ENCODE measurements at regions not wholly inside any gene's neighbourhood (a gene's known extent, or its start where the extent isn't known, plus 50 kb on each side); places are given as distances from the start of the nearest gene placed in this dataset.
"Not testable (repeated sequence)": the region's sequence is repeated elsewhere in the genome, so short reads cannot be mapped to it uniquely, and the experiment has no call there.

DNA sequence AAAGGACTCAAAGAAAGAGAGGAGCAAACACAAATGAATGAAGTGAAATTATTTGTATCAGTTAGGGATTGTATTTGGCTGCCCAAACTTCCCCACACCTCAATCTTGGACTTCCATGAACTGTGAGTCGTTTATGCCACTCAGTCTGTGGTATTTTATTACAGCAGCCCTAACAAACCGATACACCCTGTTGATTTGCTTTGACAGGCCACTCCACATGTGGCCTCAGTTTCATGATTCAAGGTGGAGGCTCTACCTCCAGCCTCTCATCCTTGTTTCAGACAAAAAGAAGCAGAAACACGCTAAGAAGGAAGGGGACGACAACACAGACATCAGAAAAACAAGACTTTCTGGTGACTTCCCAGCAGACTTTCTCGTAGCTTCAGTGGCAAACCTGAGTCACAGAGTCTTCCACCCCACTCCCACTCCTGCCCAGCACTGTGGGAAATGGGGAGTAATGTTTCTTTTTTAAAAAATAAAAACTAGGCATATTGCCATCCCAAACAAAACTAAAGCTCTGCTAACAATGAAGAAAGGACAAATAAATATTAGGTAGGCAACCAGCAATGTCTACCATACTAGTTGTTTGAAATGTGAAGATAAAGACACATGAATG is 52.2 kb upstream of the ABCA1 start:
- DNase-seq (ENCODE audit: low read depth), result no peak

DNA sequence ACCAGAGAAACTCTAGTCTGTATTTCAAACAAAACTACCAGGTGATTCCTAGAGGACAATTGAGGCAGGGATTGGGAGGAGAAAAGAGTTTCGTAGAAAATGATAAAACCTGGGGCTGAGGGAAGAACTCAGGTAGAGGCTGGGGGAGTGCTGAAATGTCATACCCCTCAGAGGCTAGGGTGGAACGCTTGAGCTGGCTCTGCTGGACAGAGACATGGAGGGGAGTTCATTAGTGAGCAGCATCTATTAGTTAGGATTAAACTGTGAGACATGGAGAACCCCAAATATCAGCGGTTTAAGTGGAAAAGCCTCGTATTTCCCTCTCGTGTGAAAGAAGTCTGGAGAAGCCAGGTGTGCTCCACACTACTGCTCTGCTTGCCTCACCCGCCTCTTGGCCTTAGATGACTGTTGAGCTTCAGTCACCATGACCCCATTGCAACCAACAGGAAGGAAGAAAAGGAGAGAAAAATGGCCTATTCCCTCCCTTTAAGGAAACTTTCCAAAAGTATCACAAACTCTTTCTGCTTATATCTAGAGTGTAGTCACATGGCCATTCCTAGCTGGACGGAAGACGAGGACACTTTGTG is 53.7 kb upstream of the ABCA1 start:
- no peak for DNase-seq (ENCODE audit: low read depth)

DNA sequence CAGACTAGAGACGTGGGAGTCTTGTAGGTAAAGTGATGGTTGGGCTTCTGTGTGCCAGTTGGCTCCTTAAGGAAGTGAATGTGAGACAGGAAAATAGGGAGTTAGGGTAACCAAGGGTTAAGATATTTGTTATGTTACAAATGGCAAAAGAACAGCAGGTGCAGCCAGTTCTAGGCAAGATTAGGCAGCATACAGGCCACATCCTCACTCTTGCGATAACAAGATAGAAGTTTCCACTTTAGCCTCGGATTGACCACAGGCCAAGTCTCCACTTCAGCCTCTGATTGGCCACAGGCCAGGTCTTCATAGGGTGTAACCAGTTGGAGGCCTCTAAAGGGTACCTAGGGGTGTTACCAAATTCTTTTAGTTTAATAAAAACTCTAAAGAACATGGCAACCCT is 54.6 kb upstream of the ABCA1 start:
- no peak for DNase-seq (ENCODE audit: low read depth)

DNA sequence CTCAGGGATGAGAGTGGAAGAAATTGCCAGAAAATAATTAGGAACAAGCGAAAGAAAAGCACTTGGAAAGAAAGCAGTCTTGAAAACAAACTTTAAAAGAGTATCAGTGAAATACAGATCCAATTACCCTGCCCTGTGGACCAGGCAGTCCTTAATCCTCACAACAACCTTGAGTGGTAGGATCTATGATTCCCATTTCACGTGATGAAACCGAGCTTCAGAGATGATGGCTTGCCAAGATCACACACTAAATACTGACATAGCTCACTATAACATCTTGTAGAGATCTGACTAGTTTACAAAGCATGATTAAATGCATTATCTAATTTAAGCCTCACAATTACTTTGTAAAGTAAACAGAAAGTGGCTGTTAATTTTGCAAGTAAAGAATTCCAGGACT is 55.5 kb upstream of the ABCA1 start:
- DNase-seq (ENCODE audit: low read depth), result no peak

DNA sequence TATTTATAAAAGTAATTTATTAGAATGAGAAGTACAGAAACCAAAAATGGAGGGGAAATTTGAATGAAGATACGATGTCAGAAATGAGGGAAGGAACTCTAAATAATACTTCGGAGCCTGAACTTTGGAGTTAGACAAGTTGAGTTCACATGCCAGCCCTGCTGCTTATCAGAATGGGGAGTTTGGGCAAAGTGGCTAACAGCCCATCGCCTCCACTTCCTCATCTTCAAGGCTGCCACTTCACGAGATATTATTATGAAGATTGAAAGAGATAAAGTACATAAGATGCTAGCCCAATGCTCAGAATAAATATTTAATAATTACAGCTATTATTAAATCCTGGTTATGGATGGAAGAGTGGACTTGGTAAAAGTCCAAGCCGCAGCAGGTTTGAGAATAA is 56.2 kb upstream of the ABCA1 start:
- no peak for DNase-seq (ENCODE audit: low read depth)

DNA sequence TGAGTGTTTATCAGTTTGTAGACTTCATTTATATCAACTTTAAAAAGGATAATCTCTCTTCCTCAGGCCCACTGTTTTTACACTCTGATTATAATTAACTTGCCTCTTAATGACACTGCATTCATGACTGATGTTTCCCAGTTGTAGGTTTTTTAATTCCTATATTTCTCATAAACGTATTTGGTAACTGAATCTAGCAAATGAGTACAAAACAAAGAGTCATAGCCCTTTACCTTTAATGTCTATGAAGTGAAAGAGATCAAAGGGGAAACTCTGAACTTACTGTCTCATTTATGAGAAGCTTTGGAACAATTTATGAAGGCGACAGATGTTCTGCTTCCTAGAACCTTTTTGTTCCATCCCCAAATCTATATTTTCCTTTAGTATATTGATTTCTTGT is 56.6 kb upstream of the ABCA1 start:
- no peak for DNase-seq (ENCODE audit: low read depth)

DNA sequence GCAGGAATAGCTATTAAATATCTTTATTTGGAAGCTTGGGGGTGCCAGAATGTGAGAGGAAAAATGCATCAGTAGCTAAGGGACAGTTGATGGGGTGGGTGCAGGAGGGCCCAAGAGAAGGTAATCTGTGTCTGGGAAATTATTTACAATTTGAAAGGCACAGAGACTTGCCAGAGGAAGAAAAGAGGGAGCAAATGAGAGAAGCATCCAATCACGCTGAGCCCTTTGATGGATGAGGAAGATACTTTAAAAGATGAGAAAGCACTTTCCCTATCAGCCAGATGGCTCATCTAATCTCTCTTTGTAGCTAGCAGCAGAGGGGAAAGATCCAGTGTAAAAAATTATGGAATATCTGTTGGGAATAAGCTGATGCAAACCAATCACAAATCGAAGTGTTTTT is 57.0 kb upstream of the ABCA1 start:
- no peak for DNase-seq (ENCODE audit: low read depth)

DNA sequence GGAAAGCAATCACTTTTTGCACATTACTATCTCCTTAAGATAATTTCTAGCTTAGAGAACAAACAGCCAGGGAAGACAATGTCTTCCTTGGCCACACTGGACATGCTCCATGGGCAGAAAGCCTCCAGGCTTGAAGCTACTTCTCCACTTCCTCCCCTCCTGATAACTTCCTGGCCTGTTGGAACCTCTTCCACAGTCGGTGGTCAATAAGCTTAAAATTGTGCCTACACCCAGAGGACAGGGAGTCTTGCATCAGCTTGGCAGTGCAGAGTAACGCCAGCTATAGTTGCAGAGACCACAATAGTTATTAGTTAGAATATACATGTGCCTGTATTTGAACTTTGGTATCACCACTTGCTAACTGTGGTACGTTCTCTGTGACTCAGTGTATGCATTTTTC is 58.1 kb upstream of the ABCA1 start:
- no peak for DNase-seq (ENCODE audit: low read depth)

DNA sequence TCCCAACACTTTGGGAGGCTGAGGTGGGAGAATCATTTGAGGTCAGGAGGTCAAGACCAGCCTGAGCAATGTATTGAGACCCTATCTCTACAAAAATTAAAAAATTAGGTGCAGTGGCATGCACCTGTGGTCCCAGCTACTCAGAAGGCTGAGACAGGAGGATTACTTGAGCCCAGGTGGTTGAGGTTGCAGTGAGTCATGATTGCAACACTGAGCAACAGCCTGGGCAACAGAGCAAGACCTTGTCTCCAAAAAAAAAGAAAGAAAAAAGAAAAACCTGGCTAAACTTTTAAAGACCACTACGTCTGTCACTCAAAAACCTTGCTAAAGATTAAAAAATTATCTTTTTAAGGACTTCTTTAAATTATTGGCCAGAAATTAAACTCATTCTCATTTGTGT is 59.8 kb upstream of the ABCA1 start:
- DNase-seq (ENCODE audit: low read depth), result no peak

DNA sequence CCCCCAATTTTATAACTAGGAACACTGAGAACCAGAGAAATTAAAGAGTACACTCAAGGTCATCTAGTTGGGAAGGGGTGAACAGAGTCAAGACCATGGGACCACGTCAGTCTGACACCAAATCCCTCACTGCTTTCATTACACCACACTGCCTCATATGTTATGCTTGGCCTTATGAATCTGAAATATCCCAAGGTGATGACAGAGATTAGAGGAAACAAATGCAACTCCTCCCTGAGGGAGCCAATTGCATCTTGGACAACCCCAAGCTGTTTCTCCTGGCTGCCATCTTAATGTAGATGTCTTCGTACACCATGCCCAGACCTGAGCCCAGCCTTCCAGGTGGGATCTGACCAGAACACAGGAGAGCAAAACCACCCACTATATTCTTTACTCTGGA is 60.6 kb upstream of the ABCA1 start:
- no peak for DNase-seq (ENCODE audit: low read depth)

DNA sequence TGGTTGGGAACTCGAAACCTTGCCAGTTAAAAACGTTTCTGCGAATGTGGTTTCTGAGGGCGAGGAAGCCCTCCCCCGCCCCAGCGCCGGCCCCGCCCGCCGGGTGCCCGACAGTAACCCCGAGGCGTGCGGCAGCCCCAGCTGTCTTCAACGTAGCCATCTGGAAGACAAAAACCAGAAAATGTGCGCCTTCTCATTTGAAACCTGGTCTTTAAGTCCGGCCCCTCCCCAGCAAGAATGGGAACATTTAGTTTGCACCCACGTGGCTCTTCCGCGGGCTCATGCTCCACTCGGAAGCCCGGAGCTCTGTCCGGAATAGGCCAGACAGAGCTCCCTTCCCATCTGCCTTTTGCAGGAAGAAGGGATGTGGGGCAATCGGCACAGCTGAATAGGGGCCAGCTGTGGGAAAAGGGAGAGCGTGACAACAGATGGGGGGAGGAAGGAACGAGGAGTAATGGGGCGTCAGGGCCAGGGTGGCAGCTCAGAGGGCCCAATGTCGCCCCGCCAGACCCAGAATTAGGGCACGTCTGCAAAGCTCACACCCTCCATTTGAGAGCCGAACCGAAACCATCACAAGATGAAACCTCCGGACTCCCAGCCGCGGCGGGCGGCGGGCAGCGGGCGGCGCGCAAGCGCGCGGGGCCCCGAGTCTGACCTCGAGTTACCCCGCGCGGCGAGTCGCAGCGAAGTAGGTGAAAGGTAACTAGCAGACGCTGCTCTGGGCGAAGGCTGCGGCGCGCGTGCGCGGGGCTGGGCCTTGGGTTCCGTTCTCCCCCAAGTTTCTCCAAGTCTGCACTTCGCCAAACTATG is 63.4 kb upstream of the ABCA1 start:
- DNase-seq (ENCODE audit: low read depth), result peak; percentile 66

DNA sequence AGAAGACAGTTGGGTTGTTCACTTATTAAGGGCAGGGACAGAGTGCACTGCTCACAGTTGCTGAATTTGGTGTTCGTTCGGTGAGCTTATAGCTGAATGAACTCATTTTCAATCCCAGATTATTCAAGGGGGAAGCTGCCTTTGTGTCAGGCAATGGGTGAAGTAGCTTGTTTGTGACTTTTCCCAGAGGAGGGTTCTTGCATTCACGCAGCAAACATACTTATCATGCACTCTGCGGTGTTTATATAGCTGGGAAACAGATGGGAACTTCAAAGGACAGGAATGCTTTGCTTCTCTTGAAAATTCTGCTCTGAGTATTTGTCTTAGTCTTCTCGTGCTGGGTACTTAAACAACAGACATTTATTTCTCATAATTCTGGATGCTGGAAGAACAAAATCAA is 64.7 kb upstream of the ABCA1 start:
- DNase-seq (ENCODE audit: low read depth), result no peak

DNA sequence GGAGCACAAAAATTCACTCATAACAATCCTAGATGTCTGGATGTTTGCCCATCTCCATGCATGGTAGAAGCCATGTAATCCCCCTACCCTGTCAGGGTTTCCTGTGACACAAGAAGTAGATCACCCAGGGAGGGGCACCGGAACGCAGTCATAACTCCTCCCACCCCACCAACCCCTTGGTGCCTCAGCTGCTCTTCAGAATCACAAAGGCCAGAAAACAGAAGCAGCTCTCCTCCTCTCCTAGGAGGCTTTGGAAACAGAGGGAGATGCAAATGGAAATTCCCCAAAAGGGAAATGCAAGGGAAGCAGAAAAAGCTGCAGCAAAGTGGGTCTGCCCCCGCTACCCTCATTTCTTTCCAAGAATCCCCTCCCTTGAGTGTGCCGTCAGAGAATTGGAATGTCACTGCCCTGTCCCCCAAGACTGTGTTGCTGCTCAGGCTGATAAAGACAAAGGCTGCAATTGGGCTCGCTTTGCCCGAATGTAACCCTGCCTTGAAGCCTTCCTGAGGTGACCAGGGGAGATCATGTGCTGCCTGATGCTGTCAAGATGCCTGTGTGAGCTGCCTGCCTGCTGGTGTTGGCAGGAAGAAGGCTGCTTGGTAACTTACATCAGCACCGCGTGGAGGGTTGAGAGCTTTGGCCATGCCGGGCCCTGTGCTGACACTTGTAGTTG is 65.5 kb upstream of the ABCA1 start:
- DNase-seq (ENCODE audit: low read depth), result no peak

DNA sequence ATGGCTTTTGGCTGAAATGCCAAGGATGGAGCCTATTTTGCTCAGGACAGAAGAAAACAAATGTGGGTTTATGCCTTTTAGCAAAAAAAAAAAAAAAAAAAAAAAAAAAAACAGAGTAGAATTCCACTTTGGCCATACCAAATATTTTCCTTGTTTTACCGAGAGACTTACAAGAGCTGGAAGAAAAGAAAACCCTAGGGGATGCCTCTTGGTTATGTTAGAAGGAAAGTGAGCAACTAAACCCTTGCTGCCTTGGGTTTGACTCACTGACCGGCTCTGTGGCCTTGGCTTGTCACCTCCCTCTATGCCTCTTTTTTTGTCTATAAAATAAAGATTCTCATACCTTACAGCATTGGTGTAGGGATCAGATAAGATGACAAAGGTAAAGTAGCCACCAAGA is 69.6 kb upstream of the ABCA1 start:
- DNase-seq (ENCODE audit: low read depth), result no peak

DNA sequence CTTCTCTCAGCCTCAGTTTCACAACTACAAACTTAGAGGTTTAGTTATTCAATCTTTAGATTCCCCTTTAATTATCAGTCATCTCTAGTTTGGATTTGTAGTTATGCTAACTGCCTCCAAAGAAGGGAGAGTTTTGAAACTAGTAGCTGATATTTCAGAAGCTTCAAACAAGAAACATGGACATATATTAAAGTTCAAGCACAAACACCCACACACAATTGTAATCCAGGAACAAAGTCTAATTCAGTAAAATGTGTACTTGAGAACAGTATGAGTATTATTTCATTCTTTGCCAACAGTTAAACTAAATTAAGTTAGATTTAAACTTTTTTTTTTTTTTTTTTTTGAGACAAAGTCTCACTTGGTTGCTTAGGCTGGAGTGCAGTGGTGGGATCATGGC is 71.2 kb upstream of the ABCA1 start:
- DNase-seq (ENCODE audit: low read depth), result no peak

DNA sequence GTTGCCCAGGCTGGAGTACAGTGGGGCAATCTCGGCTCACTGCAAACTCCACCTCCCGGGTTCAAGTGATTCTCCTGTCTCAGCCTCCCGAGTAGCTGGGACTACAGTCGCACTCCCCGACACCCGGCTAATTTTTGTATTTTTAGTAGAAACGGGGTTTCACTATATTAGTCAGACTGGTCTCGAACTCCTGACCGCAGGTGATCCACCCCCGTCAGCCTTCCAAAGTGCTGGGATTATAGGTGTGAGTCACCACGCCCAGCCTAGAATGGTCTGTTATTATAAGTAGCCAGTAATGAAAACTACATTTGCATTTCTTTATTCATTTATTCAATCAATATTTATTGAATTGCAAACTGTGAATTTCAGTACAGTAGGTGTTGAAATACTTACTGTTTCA is 72.6 kb upstream of the ABCA1 start:
- not testable (repeated sequence) for DNase-seq (ENCODE audit: low read depth)

DNA sequence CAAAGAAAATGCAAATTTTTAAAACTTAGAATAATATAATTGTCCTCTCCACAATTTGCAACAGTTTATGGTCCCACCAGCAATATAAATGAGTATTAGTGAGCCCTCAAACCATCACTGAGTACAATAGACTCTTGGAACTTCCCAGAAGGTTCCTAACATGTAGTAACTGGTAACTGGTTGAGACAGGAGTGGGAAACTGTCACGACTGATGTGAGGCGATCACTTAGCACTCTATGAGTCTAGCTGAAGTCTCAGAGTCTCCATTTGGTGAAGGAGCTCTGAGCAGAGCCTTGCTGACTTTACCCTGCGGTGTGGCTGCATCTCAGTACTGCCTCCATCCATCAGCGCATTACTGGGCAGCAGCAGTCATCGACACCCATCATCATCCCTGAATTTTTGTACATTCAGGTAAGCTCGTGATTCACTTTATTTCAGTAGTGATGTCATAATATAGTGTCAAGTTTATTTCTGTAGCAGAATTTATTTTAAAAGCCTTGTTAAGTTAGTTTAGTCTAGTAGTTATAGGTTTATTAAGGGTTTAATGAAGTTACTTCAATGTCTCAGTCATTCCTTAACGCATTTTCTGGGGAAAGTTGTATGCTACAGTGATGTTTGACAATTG is 76.6 kb upstream of the ABCA1 start:
- DNase-seq (ENCODE audit: low read depth), result no peak

DNA sequence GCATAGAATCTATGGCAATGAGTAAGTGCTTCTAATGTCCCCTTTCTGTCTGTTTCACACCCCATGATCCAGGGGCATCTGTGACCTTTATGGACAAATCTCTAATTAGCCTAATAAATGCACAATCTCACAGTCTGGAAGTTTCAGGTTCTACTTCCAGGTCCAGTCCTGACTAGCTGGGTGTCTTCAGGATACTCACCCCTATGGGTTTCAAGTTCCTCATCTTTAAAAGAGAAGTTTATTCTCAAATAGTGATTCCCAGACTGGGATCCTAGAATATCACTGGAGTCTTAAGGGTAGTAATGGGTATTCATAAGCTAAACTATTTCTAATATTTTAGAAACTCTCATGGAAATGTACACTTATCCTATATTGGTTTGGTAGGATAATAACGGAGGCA is 77.2 kb upstream of the ABCA1 start:
- DNase-seq (ENCODE audit: low read depth), result no peak

DNA sequence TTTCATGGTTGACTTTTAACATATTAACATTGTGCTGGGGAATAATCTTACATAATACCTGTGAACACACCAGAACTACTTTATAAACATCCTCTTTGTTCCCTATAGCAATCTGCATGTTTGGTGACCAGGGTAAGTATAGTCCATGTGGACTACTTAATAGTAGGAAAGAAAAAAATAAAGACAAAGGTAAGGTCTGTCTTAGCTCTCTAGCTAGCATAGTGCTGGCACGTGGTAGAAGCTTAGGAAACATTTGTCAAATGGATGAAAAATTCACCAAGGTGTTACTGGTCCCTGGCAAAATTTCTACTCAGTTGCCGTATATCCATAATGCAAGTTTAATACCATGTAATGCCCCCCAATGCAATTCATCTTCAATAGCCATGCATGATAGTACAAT is 78.6 kb upstream of the ABCA1 start:
- no peak for DNase-seq (ENCODE audit: low read depth)

DNA sequence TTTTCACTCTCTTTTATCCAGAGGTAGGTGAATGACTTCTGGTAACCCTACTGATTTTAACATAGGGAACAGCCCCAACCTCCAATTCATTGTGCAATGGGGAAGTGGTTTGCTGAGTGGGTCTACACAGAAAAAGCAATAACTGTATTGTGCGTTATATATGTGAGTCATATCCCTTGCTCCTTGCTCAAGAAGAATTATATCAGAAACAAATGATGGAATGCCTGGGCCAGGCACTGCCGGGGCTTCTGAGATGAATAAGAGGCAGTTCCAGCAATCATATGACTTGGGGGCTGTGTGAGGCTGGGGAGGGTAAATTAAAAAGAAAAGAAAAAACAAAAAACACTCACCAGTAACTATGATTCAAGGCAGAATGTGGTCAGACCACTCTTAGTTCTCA is 79.2 kb upstream of the ABCA1 start:
- no peak for DNase-seq (ENCODE audit: low read depth)

DNA sequence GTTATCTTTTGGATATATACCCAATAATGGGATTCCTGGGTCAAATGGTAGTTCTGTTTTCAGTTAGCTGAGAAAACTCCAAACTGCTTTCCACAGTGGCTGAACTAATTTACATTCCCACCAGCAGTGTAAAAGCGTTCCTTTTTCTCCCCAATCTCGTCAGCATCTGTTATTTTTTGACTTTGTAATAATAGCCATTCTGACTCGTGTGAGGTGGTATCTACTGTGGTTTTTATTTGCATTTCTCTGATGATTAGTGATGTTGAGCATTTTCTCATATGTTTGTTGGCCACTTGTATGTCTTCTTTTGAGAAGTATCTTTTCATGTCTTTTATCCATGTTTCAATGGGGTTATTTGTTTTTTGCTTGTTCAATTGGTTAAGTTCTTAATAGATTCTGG is 82.1 kb upstream of the ABCA1 start:
- not testable (repeated sequence) for DNase-seq (ENCODE audit: low read depth)

DNA sequence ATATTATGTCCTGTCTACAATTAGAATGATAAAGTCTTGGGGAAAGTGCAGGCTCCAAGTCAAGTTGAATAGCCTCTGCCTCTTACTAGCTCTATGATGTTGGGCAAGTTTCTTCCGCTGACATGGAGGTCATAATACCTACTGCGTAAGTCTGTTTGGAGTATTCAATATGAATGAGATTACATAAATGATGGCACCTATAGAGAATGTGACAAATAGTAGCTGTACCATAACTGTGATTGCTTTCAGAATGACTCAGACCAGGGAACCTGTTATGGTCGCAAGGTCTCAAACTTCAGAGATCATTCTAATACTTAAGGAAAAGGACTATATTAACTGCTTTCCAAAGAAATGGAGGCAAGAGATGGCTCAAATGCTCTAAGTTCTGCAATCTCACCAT is 94.0 kb upstream of the ABCA1 start:
- DNase-seq (ENCODE audit: low read depth), result no peak

DNA sequence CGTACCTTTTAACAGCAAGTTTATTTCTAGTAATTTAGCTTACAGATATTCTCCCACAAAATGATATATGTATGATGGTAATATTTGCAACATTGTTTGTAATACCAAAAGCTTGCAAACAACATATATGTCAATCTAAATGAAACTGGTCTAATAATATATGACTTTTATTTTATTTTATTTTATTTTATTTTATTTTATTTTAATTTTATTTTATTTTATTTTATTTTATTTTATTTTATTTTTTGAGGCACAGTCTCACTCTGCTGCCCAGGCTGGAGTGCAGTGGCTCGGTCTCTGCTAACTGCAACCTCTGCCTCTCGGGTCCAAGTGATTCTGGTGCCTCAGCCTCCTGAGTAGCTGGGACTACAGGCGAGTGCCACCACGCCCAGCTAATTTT is 94.6 kb upstream of the ABCA1 start:
- not testable (repeated sequence) for DNase-seq (ENCODE audit: low read depth)
